ENCODE measurements at regions not wholly inside any gene's neighbourhood (a gene's known extent, or its start where the extent isn't known, plus 50 kb on each side); places are given as distances from the start of the nearest gene placed in this dataset.

DNA sequence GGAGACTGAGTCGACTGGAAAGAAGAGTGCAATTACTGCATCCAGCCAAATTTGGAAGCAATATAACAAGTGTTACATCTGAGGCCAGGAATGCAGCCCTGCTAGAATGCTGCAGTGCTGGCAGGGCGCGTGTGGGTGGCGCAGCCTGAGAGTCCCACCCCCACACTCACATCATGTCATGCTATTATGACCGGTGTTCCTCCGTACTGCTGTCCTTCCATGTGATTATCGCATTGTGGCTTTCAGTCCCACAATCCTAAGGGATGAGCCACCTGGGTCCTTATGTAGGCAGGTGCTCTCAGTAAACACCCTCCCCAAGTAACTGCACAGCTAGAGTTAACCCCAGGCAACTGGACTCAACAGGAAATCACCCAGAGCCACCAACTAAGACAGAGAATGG, 122.6 kb upstream of the CPEB2 start:
- H3K27me3 Mint-ChIP-seq (ENCODE audit: low read depth) = no peaks in the 10 kb centered on the region; the same call in 1 of the 2 replicates
- no peaks in the 10 kb centered on the region; a peak in 1 of 7 replicates for H3K36me3 Mint-ChIP-seq (ENCODE audit: insufficient read depth in 1 of 3, low read depth in 3 of 3)
- Histone ChIP-seq H4K5ac (ENCODE audit: insufficient read length, low read depth, low read length) (no peak overlapping the region), H3K23ac (ENCODE audit: insufficient read length, low read depth, low read length) (no peak overlapping the region), H3K79me1 (ENCODE audit: insufficient read depth, low read depth, low read length, poor library complexity, severe bottlenecking) (no peaks in the 10 kb centered on the region), H4K91ac (ENCODE audit: insufficient read length, low read depth, low read length) (no peak overlapping the region), H3K23me2 (ENCODE audit: insufficient read length, low read depth, low read length, poor library complexity, severe bottlenecking) (no peaks in the 10 kb centered on the region), H2BK20ac (ENCODE audit: low read depth, low read length, poor library complexity, severe bottlenecking) (no peak overlapping the region), H2BK120ac (ENCODE audit: low read depth, low read length, poor library complexity, severe bottlenecking) (no peak overlapping the region), H3K4me2 (ENCODE audit: insufficient read depth, insufficient read length, low read length) (no peak overlapping the region), H2BK12ac (ENCODE audit: insufficient read length, low read depth, low read length) (no peak overlapping the region), H3K4ac (ENCODE audit: low read depth, low read length) (no peak overlapping the region), H4K20me1 (ENCODE audit: control insufficient read depth, insufficient read depth, insufficient read length) (no peaks in the 10 kb centered on the region), H3K14ac (ENCODE audit: insufficient read depth, low read length) (no peak overlapping the region), H3K56ac (ENCODE audit: insufficient read length, low read depth, low read length) (no peak overlapping the region), H2BK5ac (ENCODE audit: insufficient read length, low read length) (no peak overlapping the region), H2BK15ac (ENCODE audit: low read depth, low read length) (no peak overlapping the region), H4K8ac (replicated peaks; ENCODE audit: insufficient read length, low read depth, low read length) (no peak overlapping the region), H3K18ac (ENCODE audit: insufficient read length, low read depth, low read length) (no peak overlapping the region), H3K27ac (ENCODE audit: insufficient read length, low read depth, low read length) (no peak overlapping the region), H3K9ac (ENCODE audit: extremely low read depth, insufficient read length, low read length) (no peak overlapping the region), H3T11ph (ENCODE audit: low read length) (no peak overlapping the region), H2AFZ (ENCODE audit: low read length) (no peak overlapping the region), H3K79me2 (ENCODE audit: insufficient read depth, low read length) (no peaks in the 10 kb centered on the region), H3K27me3 (ENCODE audit: insufficient read depth, low read length) (no peaks in the 10 kb centered on the region), H2AK5ac (ENCODE audit: insufficient read length, low read length) (no peak overlapping the region), H3K9me3 (ENCODE audit: control insufficient read depth, low read depth, low read length) (no peaks in the 10 kb centered on the region), H3K4me1 (ENCODE audit: insufficient read depth, low read length) (no peaks in the 10 kb centered on the region; the same call in 1 of the 2 replicates)
- no peak overlapping the region for H3K4me3 Mint-ChIP-seq
- DNase-seq = no peak
- no peaks in the 10 kb centered on the region; a peak in 1 of 5 replicates for H3K9me3 Mint-ChIP-seq
- WGBS (ENCODE audit: extremely low coverage, insufficient read length, low lambda C conversion rate) = no CpG with 5 or more reads among the region's 7 CpGs
- no peaks in the 10 kb centered on the region for H3K4me1 Mint-ChIP-seq
- TF ChIP-seq, protein P1, sequence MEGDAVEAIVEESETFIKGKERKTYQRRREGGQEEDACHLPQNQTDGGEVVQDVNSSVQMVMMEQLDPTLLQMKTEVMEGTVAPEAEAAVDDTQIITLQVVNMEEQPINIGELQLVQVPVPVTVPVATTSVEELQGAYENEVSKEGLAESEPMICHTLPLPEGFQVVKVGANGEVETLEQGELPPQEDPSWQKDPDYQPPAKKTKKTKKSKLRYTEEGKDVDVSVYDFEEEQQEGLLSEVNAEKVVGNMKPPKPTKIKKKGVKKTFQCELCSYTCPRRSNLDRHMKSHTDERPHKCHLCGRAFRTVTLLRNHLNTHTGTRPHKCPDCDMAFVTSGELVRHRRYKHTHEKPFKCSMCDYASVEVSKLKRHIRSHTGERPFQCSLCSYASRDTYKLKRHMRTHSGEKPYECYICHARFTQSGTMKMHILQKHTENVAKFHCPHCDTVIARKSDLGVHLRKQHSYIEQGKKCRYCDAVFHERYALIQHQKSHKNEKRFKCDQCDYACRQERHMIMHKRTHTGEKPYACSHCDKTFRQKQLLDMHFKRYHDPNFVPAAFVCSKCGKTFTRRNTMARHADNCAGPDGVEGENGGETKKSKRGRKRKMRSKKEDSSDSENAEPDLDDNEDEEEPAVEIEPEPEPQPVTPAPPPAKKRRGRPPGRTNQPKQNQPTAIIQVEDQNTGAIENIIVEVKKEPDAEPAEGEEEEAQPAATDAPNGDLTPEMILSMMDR (conservative IDR thresholded peaks at IDR 0.05) = no peak
- no peak overlapping the region; a peak in 1 of 7 replicates for H3K27ac Mint-ChIP-seq

Data from H9 (cell line).